H1 (cell line): ENCODE measurements at regions not wholly inside any gene's neighbourhood (a gene's known extent, or its start where the extent isn't known, plus 50 kb on each side); places are given as distances from the start of the nearest gene placed in this dataset.

ENCODE experiments used
- CTCF ChIA-PET: fragments of 300-600 bp; sonication (Branson Sonifier 250); formaldehyde crosslinking; loops from one replicate; lab custom pipeline; 2021; ENCODE audit not compliant: partially characterized antibody; lab: Charles Lee
- POLR2A ChIA-PET: fragments of 300-600 bp; sonication (Branson Sonifier 250); formaldehyde crosslinking; loops from one replicate; lab custom pipeline; 2021; ENCODE audit warnings: inconsistent platforms; ENCODE audit not compliant: partially characterized antibody; lab: Charles Lee
- DNase-seq, 2 experiments: peaks; one replicate each; pipeline versions ENCODE4 v3.0.0 to v3.0.0-alpha.2; 2010 to 2022; ENCODE audit warnings: low spot score in 2 of 2, low read depth in 1 of 2, mixed read lengths in 1 of 2
- FAIRE-seq: peaks from 2 replicates; lab custom pipeline; 2011; peaks lifted over from hg19 to GRCh38; lab: Jason Lieb, UNC
- H2AFZ ChIP-seq: 2 replicates; pipeline ENCODE4 v1.8.1; 2012; ENCODE audit warnings: low read length, inconsistent platforms
- H2AK5ac ChIP-seq: 2 replicates; pipeline ENCODE4 v1.6.1; 2013; ENCODE audit warnings: low read depth, low read length
- H2BK120ac ChIP-seq: replicated peaks from 2 replicates; pipeline ENCODE3; 2013; ENCODE audit warnings: low read depth, low read length, inconsistent platforms
- H2BK12ac ChIP-seq: 2 replicates; pipeline ENCODE4 v1.6.1; 2013; ENCODE audit warnings: low read depth, low read length
- H2BK15ac ChIP-seq: 2 replicates; pipeline ENCODE4 v1.6.1; 2013; ENCODE audit warnings: low read length
- H2BK20ac ChIP-seq: 2 replicates; pipeline ENCODE4 v1.6.1; 2013; ENCODE audit warnings: low read length
- H2BK5ac ChIP-seq: 2 replicates; pipeline ENCODE4 v1.6.1; 2013; ENCODE audit warnings: low read depth, low read length
- H3K14ac ChIP-seq: 2 replicates; pipeline ENCODE4 v1.6.1; 2013; ENCODE audit warnings: inconsistent platforms; ENCODE audit not compliant: insufficient read length
- H3K18ac ChIP-seq: 2 replicates; pipeline ENCODE4 v1.6.1; 2013; ENCODE audit warnings: low read length; ENCODE audit errors: extremely low read depth
- H3K23ac ChIP-seq: 2 replicates; pipeline ENCODE4 v1.6.1; 2013; ENCODE audit warnings: inconsistent platforms; ENCODE audit not compliant: insufficient read length
- H3K23me2 ChIP-seq: 2 replicates; pipeline ENCODE4 v1.6.1; 2013; ENCODE audit warnings: low read depth, low read length
- H3K27ac ChIP-seq: 2 replicates; pipeline ENCODE4 v1.6.1; 2011; ENCODE audit warnings: low read depth, low read length, inconsistent platforms
- H3K27me3 ChIP-seq, 4 experiments: replicated peaks in 1 of 4; 1 replicate in 1 of 4; 2 replicates in 3 of 4; pipeline versions ENCODE4 v1.6.1 to v1.8.1; 2011 to 2013; ENCODE audit warnings: low read length in 3 of 4, mild to moderate bottlenecking in 3 of 4, inconsistent platforms in 2 of 4, mixed read lengths in 2 of 4, moderate library complexity in 1 of 4; ENCODE audit not compliant: control insufficient read depth in 3 of 4, insufficient read depth in 3 of 4; ENCODE audit errors: extremely low read depth in 1 of 4
- H3K36me3 ChIP-seq, 4 experiments: 2 replicates each; pipeline versions ENCODE4 v1.6.1 to v1.8.1; 2011 to 2013; ENCODE audit warnings: mild to moderate bottlenecking in 4 of 4, low read length in 3 of 4, moderate library complexity in 2 of 4, control low read depth in 1 of 4, inconsistent platforms in 1 of 4; ENCODE audit not compliant: insufficient read depth in 4 of 4, control insufficient read depth in 2 of 4
- H3K4ac ChIP-seq: replicated peaks from 2 replicates; pipeline ENCODE3; 2013; ENCODE audit warnings: low read length, low read depth, mixed read lengths, inconsistent platforms; ENCODE audit not compliant: insufficient read length
- H3K4me1 ChIP-seq, 4 experiments: replicated peaks in 1 of 4; 1 replicate in 1 of 4; 2 replicates in 3 of 4; pipeline versions ENCODE4 v1.6.1 to v1.8.1; 2011 to 2013; ENCODE audit warnings: low read length in 3 of 4, inconsistent platforms in 2 of 4, mixed read lengths in 1 of 4; ENCODE audit not compliant: insufficient read depth in 4 of 4, control insufficient read depth in 3 of 4
- H3K4me2 ChIP-seq, 2 experiments: 2 replicates each; pipeline versions ENCODE4 v1.6.1 to v1.8.1; 2011 to 2013; ENCODE audit warnings: low read depth in 2 of 2, low read length in 2 of 2, control low read depth in 1 of 2, inconsistent platforms in 1 of 2, mild to moderate bottlenecking in 1 of 2; ENCODE audit not compliant: insufficient read depth in 1 of 2
- H3K4me3 ChIP-seq, 4 experiments: fragments of 200-600, 300-600 bp in 1 of 4; sonication (generic), shearing (Covaris generic), sonication (Bioruptor Twin) in 1 of 4; 2 replicates each; pipeline versions ENCODE4 v1.5.1 to v1.8.1; 2011 to 2016; ENCODE audit warnings: low read length in 4 of 4, low read depth in 3 of 4, control low read depth in 2 of 4, inconsistent platforms in 2 of 4, mild to moderate bottlenecking in 2 of 4, mixed read lengths in 1 of 4, moderate library complexity in 1 of 4; ENCODE audit not compliant: insufficient read depth in 2 of 4; ENCODE audit errors: extremely low read depth in 1 of 4
- H3K56ac ChIP-seq: replicated peaks from 2 replicates; pipeline ENCODE3; 2013; ENCODE audit warnings: low read depth, mild to moderate bottlenecking, mixed read lengths, low read length, inconsistent platforms; ENCODE audit not compliant: insufficient read length
- H3K79me1 ChIP-seq: 2 replicates; pipeline ENCODE4 v1.6.1; 2013; ENCODE audit warnings: low read depth, low read length, control low read depth
- H3K79me2 ChIP-seq, 2 experiments: 2 replicates each; pipeline versions ENCODE4 v1.6.1 to v1.8.1; 2012 to 2013; ENCODE audit warnings: low read length in 2 of 2, mild to moderate bottlenecking in 2 of 2, inconsistent platforms in 1 of 2; ENCODE audit not compliant: insufficient read depth in 2 of 2, control insufficient read depth in 1 of 2
- H3K9ac ChIP-seq, 4 experiments: replicated peaks in 1 of 4; 1 replicate in 1 of 4; 2 replicates in 3 of 4; pipeline versions ENCODE4 v1.6.1 to v1.8.1; 2011 to 2013; ENCODE audit warnings: low read depth in 3 of 4, low read length in 3 of 4, control low read depth in 2 of 4, mild to moderate bottlenecking in 2 of 4, moderate library complexity in 2 of 4, inconsistent platforms in 1 of 4; ENCODE audit errors: extremely low read depth in 1 of 4
- H3K9me3 ChIP-seq, 2 experiments: 2 replicates each; pipeline versions ENCODE4 v1.6.1 to v1.8.1; 2012 to 2013; ENCODE audit warnings: mild to moderate bottlenecking in 2 of 2, moderate library complexity in 2 of 2, control low read depth in 1 of 2, inconsistent platforms in 1 of 2, low read depth in 1 of 2, low read length in 1 of 2, mixed read lengths in 1 of 2; ENCODE audit not compliant: insufficient read depth in 2 of 2
- H4K20me1 ChIP-seq, 2 experiments: replicated peaks in 1 of 2; 2 replicates each; pipeline versions ENCODE3 to v1.8.1; 2011 to 2013; ENCODE audit warnings: inconsistent platforms in 2 of 2, low read length in 2 of 2, mild to moderate bottlenecking in 1 of 2; ENCODE audit not compliant: insufficient read depth in 2 of 2, control insufficient read depth in 1 of 2
- H4K5ac ChIP-seq: 2 replicates; pipeline ENCODE4 v1.6.1; 2013; ENCODE audit warnings: low read length, low read depth, mixed read lengths, inconsistent platforms; ENCODE audit not compliant: insufficient read length
- H4K8ac ChIP-seq: 2 replicates; pipeline ENCODE4 v1.8.0; 2013; ENCODE audit warnings: mild to moderate bottlenecking, moderate library complexity, low read length, inconsistent platforms; ENCODE audit not compliant: insufficient read depth; ENCODE audit errors: extremely low read depth
- H4K91ac ChIP-seq: replicated peaks from 2 replicates; pipeline ENCODE3; 2013; ENCODE audit warnings: low read length, mixed read lengths, inconsistent platforms; ENCODE audit not compliant: insufficient read length
- BCL11A ChIP-seq, 2 experiments: IDR thresholded peaks; one replicate each; pipeline ENCODE4 v1.6.1; 2011; ENCODE audit warnings: low read depth in 2 of 2, low read length in 2 of 2, mild to moderate bottlenecking in 2 of 2
- CBX8 ChIP-seq: fragments of 300-800, 300-1000 bp; sonication (generic); IDR thresholded peaks from 2 replicates; pipeline ENCODE4 v1.7.1; 2016; ENCODE audit warnings: low read depth, low read length, borderline replicate concordance
- FOSL1 ChIP-seq: IDR thresholded peaks from 2 replicates; pipeline ENCODE4 v1.6.1; 2011; ENCODE audit warnings: mild to moderate bottlenecking, low read depth, low read length, moderate library complexity; ENCODE audit not compliant: insufficient read depth
- GTF2F1 ChIP-seq: IDR thresholded peaks from 2 replicates; pipeline ENCODE4 v1.6.1; 2012; ENCODE audit warnings: low read depth, low read length, improper control_type of control experiment, borderline replicate concordance
- POU5F1 ChIP-seq: IDR thresholded peaks from 2 replicates; pipeline ENCODE4 v1.6.1; 2011; ENCODE audit warnings: low read depth, mild to moderate bottlenecking, low read length, moderate library complexity
- RBBP5 ChIP-seq: IDR thresholded peaks from 2 replicates; pipeline ENCODE4 v1.7.1; 2012; ENCODE audit warnings: low read depth, mild to moderate bottlenecking, inconsistent platforms, low read length, moderate library complexity, borderline replicate concordance
- TBP ChIP-seq: IDR thresholded peaks from 2 replicates; pipeline ENCODE4 v1.6.1; 2011; ENCODE audit warnings: low read depth, low read length, improper control_type of control experiment
- ZNF274 ChIP-seq: IDR thresholded peaks from 2 replicates; pipeline ENCODE4 v1.7.0; 2012; ENCODE audit warnings: low read length, borderline replicate concordance; ENCODE audit errors: extremely low read depth
- WGBS, 2 experiments: shearing (Covaris generic) in 1 of 2; methylation state at CpG; one replicate each; pipeline versions ENCODE4 v1.1.6 to v1.1.7; 2013 to 2015; ENCODE audit warnings: low lambda C conversion rate in 2 of 2, mixed read lengths in 2 of 2, inconsistent platforms in 1 of 2, low coverage in 1 of 2, missing lambda C conversion rate in 1 of 2; ENCODE audit not compliant: insufficient replicate concordance in 2 of 2, insufficient coverage in 1 of 2, insufficient read length in 1 of 2; ENCODE audit errors: extremely low coverage in 1 of 2, missing lambda C conversion rate in 1 of 2; 5-methylcytosine and 5-hydroxymethylcytosine counted together

DNA sequence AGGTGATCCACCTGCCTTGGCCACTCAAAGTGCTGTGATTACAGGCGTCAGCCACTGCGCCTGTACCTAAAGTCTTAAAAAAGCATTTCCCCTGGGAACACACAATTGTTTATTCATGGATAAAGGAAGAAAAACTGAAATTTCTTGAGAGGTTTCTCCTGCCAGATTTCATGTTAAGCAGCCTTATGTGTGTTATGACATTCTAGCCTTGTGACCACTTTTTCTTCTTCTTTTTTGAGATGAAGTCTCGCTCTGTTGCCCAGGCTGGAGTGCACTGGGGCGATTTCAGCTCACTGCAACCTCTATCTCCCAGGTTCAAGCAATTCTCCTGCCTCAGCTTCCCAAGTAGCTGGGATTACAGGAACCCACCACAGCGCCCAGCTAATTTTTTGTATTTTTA lies 57.8 kb upstream of the PLAC8 start:
- Histone ChIP-seq H3K23me2 (no peaks in the 10 kb centered on the region), H3K14ac (no peak overlapping the region), H3K79me1 (no peaks in the 10 kb centered on the region), H3K56ac (no peak overlapping the region), H3K36me3 (peaks cover 0 to 5% (median 0%) of the 10 kb centered on the region in 4 experiments; a peak in 1 of 8 replicates), H3K23ac (no peak overlapping the region), H2BK20ac (no peak overlapping the region), H3K9me3 (peaks cover 6 to 8% of the 10 kb centered on the region in 2 experiments), H4K5ac (no peak overlapping the region), H3K27me3 (peaks cover 0 to 1% (median 0%) of the 10 kb centered on the region in 4 experiments; a peak in 2 of 7 replicates), H2AK5ac (no peak overlapping the region), H3K79me2 (no peaks in the 10 kb centered on the region), H2AFZ (no peak overlapping the region), H3K9ac (no peak overlapping the region), H2BK5ac (no peak overlapping the region), H2BK15ac (no peak overlapping the region), H4K8ac (no peak overlapping the region), H2BK120ac (no peak overlapping the region), H3K27ac (no peak overlapping the region), H3K4me2 (no peak overlapping the region), H3K4me3 (no peak overlapping the region), H4K20me1 (no peaks in the 10 kb centered on the region), H2BK12ac (no peak overlapping the region), H3K4ac (no peak overlapping the region), H3K4me1 (no peaks in the 10 kb centered on the region), H4K91ac (no peak overlapping the region), H3K18ac (no peak overlapping the region)
- FAIRE-seq (no peak), DNase-seq (no peak)
- 85% methylated on average over 5 of the region's 5 CpGs; no CpG with 5 or more reads in 1 of the 2 experiments for WGBS, 2 experiments
- ChIA-PET POLR2A (no interaction called here), CTCF (interaction anchor here (1.2 kb wide), 1 partner anchor 109 kb away, joined by 3 read pairs; no protein-coding TSS in a partner anchor)
- TF ChIP-seq RBBP5: no peak
- no peak for TF ChIP-seq TBP
- TF ChIP-seq FOSL1: no peak
- TF ChIP-seq POU5F1: no peak
- no peak for TF ChIP-seq GTF2F1
- TF ChIP-seq CBX8: no peak
- TF ChIP-seq ZNF274: no peak
- TF ChIP-seq BCL11A (IDR thresholded peaks at IDR 0.05; ENCODE audit: low read depth in 2 of 2, low read length in 2 of 2): no peak
